ENCODE measurements at regions not wholly inside any gene's neighbourhood (a gene's known extent, or its start where the extent isn't known, plus 50 kb on each side); places are given as distances from the start of the nearest gene placed in this dataset.
A peak's percentile ranks its signal among the peaks of the same experiment; 100 is the strongest.

DNA sequence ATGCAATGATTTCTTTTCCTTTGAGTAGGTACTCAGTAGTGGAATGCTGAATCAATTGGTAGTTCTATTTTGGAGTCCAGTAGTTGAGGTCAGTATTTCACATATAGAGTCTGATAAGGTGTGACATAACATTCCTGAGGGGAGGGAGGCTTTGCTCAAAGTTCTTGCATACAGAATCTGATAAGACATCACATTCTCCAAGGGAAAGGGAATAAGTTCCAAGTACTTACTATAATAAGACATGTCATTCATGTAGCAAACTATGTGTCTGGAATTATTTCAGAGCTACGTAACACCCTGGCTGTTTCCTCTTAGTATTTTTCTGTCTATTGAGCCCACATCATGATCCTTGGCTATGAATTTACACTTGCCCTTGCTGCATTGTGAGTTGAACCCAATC is 74.3 kb upstream of the POM121L12 start:
- Mint-ChIP-seq H3K36me3 (ENCODE audit: low read depth, unreplicated experiment) (no peaks in the 10 kb centered on the region), H3K4me3 (ENCODE audit: unreplicated experiment) (no peak overlapping the region), H3K9me3 (ENCODE audit: unreplicated experiment) (no peaks in the 10 kb centered on the region), H3K27me3 (ENCODE audit: low read depth, unreplicated experiment) (no peaks in the 10 kb centered on the region), H3K27ac (ENCODE audit: unreplicated experiment) (no peak overlapping the region), H3K4me1 (ENCODE audit: low read depth, unreplicated experiment) (peaks cover 30% of the 10 kb centered on the region)
- Histone ChIP-seq H3K4me2 (ENCODE audit: low read length) (no peak overlapping the region), H3K36me3 (ENCODE audit: insufficient read depth, low read length) (no peaks in the 10 kb centered on the region), H3K79me2 (ENCODE audit: insufficient read depth, low read length) (no peaks in the 10 kb centered on the region), H3K9ac (ENCODE audit: low read length) (no peak overlapping the region), H3K4me1 (ENCODE audit: insufficient read depth, low read length) (no peaks in the 10 kb centered on the region), H3K9me3 (ENCODE audit: insufficient read depth, low read depth, low read length) (no peaks in the 10 kb centered on the region), H3K27me3 (ENCODE audit: insufficient read depth, low read length) (no peaks in the 10 kb centered on the region), H2AFZ (ENCODE audit: low read depth, low read length) (no peak overlapping the region), H3K27ac (ENCODE audit: low read depth, low read length) (no peak overlapping the region), H3K4me3 (ENCODE audit: insufficient read depth, low read depth, low read length) (no peak overlapping the region), H4K20me1 (ENCODE audit: insufficient read depth, low read length) (no peaks in the 10 kb centered on the region)
- DNase-seq (ENCODE audit: low read depth) (peak; percentile 68), FAIRE-seq (no peak)
- TF ChIP-seq EZH2 (IDR thresholded peaks at IDR 0.05; ENCODE audit: insufficient read depth, low read length): no peak
- TF ChIP-seq CTCF (IDR thresholded peaks at IDR 0.05; ENCODE audit: insufficient read depth, low read depth, low read length): no peak

DNA sequence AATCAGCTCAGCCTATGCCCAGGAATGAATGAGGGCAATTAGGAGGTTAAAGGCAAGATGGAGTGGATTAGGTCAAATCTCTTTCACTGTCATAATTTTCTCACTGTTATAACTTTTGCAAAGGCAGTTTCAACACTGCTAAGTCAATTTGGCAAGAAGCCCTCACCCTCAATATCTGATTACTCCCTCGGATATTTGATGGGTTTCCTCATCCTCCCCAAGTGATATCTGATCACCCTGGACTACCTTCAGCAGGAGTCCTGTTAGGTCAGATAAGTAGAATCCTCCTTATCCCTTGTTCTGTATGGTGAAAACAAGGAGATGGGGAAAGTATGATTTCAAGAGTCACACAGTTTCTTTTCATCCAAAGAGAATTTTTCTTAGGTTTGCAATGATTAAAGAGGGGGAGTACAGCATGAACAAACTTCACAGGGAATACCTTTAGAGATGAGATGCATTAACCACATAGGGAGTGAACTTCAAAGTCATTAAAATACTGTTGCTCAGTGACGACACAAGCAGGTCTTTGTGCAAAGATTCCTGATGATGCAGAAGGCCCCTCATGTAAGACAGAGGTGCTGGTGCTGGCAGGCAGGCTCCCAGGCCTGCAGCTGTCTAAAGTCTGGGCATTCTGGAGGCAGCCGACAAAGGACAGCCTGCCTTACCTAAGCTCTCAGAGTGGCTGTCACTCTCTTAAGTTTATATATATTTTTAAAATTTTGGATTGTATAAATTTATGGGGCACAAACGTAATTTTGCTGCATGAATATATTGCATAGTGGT is 75.4 kb upstream of the POM121L12 start:
- Mint-ChIP-seq H3K27me3 (ENCODE audit: low read depth, unreplicated experiment) (no peaks in the 10 kb centered on the region), H3K27ac (ENCODE audit: unreplicated experiment) (no peak overlapping the region), H3K9me3 (ENCODE audit: unreplicated experiment) (no peaks in the 10 kb centered on the region), H3K4me3 (ENCODE audit: unreplicated experiment) (no peak overlapping the region), H3K4me1 (ENCODE audit: low read depth, unreplicated experiment) (peaks cover 34% of the 10 kb centered on the region), H3K36me3 (ENCODE audit: low read depth, unreplicated experiment) (no peaks in the 10 kb centered on the region)
- H3K9ac ChIP-seq (ENCODE audit: low read length): no peak overlapping the region
- H3K27me3 ChIP-seq (ENCODE audit: insufficient read depth, low read length): no peaks in the 10 kb centered on the region
- no peak for FAIRE-seq
- H4K20me1 ChIP-seq (ENCODE audit: insufficient read depth, low read length): no peaks in the 10 kb centered on the region
- no peaks in the 10 kb centered on the region for H3K4me1 ChIP-seq (ENCODE audit: insufficient read depth, low read length)
- no peak overlapping the region for H3K4me3 ChIP-seq (ENCODE audit: insufficient read depth, low read depth, low read length)
- H3K4me2 ChIP-seq (ENCODE audit: low read length): no peak overlapping the region
- no peak for TF ChIP-seq EZH2 (IDR thresholded peaks at IDR 0.05; ENCODE audit: insufficient read depth, low read length)
- no peak for TF ChIP-seq CTCF (IDR thresholded peaks at IDR 0.05; ENCODE audit: insufficient read depth, low read depth, low read length)
- H2AFZ ChIP-seq (ENCODE audit: low read depth, low read length): no peak overlapping the region
- H3K79me2 ChIP-seq (ENCODE audit: insufficient read depth, low read length): no peaks in the 10 kb centered on the region
- no peak overlapping the region for H3K27ac ChIP-seq (ENCODE audit: low read depth, low read length)
- peak; percentile 33 for DNase-seq (ENCODE audit: low read depth)
- no peaks in the 10 kb centered on the region for H3K9me3 ChIP-seq (ENCODE audit: insufficient read depth, low read depth, low read length)
- H3K36me3 ChIP-seq (ENCODE audit: insufficient read depth, low read length): no peaks in the 10 kb centered on the region

GRCh38 chr7:52959336-52959735 is 76.1 kb upstream of the POM121L12 start:
- H3K4me1 Mint-ChIP-seq (ENCODE audit: low read depth, unreplicated experiment): peaks cover 37% of the 10 kb centered on the region
- H3K36me3 Mint-ChIP-seq (ENCODE audit: low read depth, unreplicated experiment): no peaks in the 10 kb centered on the region
- no peaks in the 10 kb centered on the region for H3K9me3 Mint-ChIP-seq (ENCODE audit: unreplicated experiment)
- H3K27ac Mint-ChIP-seq (ENCODE audit: unreplicated experiment): peak overlapping the region; percentile 71
- Histone ChIP-seq H3K4me2 (ENCODE audit: low read length) (no peak overlapping the region), H3K27me3 (ENCODE audit: insufficient read depth, low read length) (no peaks in the 10 kb centered on the region), H3K4me3 (ENCODE audit: insufficient read depth, low read depth, low read length) (no peak overlapping the region), H2AFZ (ENCODE audit: low read depth, low read length) (no peak overlapping the region), H3K9me3 (ENCODE audit: insufficient read depth, low read depth, low read length) (no peaks in the 10 kb centered on the region), H4K20me1 (ENCODE audit: insufficient read depth, low read length) (no peaks in the 10 kb centered on the region), H3K9ac (ENCODE audit: low read length) (no peak overlapping the region), H3K36me3 (ENCODE audit: insufficient read depth, low read length) (no peaks in the 10 kb centered on the region), H3K79me2 (ENCODE audit: insufficient read depth, low read length) (no peaks in the 10 kb centered on the region), H3K27ac (ENCODE audit: low read depth, low read length) (no peak overlapping the region), H3K4me1 (ENCODE audit: insufficient read depth, low read length) (no peaks in the 10 kb centered on the region)
- TF ChIP-seq EZH2 (IDR thresholded peaks at IDR 0.05; ENCODE audit: insufficient read depth, low read length) (no peak), CTCF (IDR thresholded peaks at IDR 0.05; ENCODE audit: insufficient read depth, low read depth, low read length) (no peak)
- peak; percentile 56 for DNase-seq (ENCODE audit: low read depth)
- no peak overlapping the region for H3K4me3 Mint-ChIP-seq (ENCODE audit: unreplicated experiment)
- H3K27me3 Mint-ChIP-seq (ENCODE audit: low read depth, unreplicated experiment): no peaks in the 10 kb centered on the region
- FAIRE-seq: no peak

Data from astrocyte (in vitro differentiated cells and primary cell).